HG03378 (cell line): ENCODE measurements at regions not wholly inside any gene's neighbourhood (a gene's known extent, or its start where the extent isn't known, plus 50 kb on each side); places are given as distances from the start of the nearest gene placed in this dataset.

Experiments
- ATAC-seq: cut with Tn5 transposase; IDR thresholded peaks from one replicate; pipeline ENCODE4 v1.9.1; 2021; ENCODE audit warnings: mild to moderate bottlenecking, moderate library complexity; ENCODE audit not compliant: unreplicated experiment

DNA sequence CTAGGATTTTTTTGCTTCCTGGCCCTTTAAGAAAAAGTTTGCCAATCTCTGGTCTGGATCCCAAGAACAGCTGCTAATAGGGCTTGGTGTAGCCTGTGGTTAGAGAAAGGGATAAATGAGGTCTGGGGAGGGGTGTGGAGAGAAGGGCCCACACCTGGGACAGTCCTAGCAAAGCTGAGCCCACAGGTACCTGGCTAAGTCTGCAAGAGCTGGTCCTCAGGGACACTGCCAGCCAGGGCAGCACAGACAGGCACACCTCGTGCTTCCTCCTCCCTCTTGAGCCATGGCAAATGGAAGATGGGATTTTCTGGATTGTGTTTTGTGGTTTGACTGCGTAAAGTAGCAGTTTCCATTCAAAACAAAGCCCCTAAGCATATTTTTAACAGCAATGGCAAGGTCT is 217.5 kb downstream of the SOX9 start:
- no peak for ATAC-seq

DNA sequence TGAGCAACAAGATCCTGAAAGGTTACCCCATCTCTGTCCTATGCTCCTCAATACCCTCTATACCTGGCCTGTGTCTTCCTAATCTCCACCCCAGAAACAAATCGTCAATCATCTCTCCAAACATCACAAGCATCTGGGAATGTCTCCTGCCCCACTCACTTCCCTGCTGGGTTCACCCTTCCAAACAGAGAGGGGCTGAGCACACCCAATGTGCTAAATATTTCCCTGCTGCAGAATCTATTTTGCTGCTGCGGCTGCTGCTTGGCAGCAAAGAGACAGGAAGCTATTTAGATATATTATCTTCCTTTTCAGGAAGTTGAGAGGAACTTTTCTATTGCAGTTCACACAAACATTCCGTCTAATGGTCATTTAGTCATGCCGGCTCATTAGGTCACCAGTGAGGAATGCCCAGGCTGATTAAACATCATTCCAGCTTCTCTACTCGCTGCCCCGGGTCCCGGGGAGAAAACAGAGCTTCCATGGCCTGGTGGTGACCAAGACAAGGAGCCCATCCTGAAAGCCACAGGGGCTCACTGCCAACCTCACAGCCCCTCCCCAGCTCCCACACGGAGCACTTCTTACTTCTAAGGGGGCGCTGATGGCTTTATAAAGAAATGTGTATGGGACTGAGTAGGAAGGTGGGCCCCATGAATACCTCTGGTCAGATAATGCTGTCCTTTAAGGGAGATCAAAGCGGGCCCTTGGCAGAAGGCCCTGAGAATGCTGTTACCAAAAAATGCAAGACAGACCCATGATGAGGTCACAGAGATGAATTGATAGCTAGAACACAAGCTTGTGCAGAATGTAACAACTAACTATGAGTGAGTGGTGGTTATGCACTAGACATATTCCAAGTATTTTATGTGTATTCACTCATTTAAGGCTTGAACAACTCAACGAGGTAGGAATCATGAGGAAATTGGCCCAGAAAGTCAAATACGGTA is 218.3 kb downstream of the SOX9 start:
- no peak for ATAC-seq

DNA sequence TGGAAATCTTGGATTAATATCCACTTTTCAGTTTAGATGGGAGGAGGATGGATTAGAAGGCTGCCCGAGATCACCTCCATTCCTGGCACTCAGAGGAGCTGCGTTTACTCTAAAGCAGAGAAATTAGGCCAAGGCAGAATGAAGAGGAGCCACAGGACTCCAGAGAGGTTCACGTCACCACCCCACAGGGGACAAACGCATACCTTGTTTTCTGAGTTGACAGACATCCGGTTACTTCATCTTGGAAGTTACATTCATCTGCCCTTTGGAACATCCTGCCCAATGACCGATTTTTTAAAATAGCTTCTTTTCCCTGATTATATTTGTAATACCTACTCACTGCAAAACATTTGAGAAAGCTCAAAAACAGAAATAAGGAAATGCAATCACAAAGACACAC is 220.0 kb downstream of the SOX9 start:
- no peak for ATAC-seq

DNA sequence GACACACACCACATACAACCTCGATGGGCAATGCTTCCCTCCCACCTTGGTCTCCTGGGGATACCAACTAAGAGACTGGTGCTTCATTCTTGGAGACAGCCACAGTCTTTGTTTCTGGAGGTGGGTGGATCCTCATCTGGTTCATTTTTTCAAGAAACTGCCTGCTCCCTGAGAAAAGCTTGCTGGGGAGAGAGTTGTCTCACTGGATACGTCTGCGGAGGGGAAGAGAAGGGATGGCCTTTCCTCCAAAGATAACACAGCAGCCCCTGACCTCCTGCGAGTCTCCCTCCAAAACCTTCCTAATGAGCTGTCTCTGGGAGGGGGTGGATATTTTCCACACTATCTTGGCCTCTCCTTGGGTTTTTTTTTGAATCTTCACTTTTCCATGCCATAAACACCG is 221.2 kb downstream of the SOX9 start:
- ATAC-seq = no peak

DNA sequence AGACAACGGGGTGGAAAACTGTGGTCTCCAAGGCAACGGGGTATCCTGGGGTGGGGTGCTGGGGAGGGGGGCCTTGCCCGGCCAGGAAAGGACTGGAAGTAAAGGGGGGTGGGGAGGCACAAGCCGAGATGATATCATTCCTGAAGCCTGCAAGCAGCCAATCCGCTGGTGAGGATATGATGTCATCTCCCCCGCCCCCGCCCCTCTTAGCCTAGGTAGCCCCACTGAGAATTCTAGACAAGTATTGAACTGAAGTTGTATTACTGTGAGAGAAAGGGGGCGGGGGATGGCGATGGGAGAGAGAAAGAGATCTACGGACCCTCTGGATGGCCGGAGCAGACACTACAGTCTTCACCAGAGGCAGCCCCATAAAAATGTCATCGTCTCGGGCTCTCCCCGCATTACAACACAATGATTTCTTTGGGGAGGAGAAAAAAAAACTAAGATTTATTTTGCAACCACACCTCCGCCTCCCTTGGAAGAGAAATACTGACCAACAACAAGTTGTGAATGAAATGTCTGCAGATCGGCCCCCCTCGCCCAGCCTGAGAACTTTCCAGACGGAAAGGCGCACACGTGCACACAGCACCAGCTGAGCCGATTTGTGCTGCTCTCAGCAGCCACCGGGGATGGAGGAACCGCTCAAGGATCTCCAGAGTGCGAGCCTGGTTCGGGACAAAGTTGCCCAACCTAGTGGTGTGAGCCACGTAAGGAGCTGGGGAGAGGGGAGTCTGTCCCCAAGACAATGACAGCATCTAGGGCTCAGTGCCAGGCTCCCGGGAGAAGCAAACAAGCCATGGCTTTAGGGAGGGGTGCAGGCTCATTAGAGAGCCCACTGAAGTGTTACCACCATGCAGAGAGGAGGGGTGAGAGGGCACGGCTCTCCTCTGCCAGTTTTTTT is 222.1 kb downstream of the SOX9 start:
- no peak for ATAC-seq

DNA sequence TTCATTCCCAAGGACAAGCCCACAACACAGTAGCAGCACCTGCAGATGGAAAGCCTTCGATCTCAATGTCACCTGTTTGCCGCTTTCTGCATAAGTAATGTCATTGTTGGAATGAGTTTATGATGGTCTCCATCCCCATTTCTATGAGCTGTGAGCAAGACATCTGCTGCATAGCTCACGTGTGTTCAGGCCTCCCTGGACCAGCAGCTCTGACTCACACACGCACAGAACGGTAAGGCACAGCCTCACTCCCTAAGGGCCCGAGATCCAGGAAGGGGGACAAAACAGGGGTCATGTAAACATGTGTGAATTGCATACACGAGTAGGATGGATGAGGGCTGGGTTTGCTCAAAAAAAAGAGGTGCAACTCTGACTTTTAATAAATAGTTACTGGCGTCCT is 223.1 kb downstream of the SOX9 start:
- no peak for ATAC-seq

DNA sequence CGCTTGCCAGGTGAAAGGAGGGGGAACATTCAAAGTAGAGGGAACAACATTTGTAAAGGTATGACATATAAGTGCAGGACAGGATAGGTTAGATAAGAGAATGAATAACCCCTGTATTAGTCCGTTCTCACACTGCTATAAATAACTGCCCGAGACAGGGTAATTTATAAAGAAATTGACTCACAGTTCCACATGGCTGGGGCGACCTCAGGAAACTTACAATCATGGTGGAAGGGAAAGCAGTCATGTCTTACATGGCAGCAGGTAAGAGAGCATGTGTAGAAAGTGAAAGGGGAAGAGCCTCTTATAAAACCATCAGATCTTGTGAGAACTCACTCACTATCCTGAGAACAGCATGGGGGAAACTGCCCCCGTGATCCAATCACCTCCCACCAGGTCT is 223.8 kb downstream of the SOX9 start:
- ATAC-seq = no peak

DNA sequence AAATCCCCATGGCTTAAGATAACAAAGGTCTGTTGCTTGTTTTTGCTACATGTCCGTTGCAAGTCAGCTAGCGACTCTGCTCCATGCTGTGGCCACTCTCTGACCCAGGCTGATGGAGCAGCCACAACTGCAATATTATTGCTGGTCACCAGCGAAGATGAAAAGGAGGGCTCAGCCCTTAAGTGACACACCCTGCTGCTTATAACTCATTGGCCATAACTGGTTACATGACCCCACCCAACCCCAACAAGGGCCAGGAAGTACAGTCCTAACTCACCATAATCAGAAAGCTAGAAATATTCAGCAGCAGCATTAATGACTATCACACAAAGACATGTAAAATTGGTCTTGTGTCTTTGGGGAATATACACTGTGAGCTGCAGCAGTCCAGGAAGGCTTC is 224.3 kb downstream of the SOX9 start:
- no peak for ATAC-seq

DNA sequence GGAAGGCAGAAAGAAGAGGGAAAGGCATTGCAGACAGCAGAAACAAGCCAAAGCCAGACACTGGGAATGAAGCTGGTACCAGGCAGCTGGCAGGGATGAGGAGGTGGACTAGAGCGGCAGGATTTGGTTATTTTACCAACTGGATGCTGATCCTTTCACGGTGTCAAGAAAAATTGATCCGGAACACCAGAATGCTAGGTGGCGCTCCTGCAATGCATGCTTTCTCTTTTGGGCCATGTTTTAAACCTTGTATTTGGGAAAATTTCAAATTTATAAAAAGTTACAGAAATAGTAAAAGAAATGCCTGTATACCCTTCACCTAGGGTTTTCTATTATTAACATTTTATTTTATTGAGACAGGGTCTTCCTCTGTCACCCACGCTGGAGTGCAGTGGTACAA is 224.7 kb downstream of the SOX9 start:
- ATAC-seq = no peak

DNA sequence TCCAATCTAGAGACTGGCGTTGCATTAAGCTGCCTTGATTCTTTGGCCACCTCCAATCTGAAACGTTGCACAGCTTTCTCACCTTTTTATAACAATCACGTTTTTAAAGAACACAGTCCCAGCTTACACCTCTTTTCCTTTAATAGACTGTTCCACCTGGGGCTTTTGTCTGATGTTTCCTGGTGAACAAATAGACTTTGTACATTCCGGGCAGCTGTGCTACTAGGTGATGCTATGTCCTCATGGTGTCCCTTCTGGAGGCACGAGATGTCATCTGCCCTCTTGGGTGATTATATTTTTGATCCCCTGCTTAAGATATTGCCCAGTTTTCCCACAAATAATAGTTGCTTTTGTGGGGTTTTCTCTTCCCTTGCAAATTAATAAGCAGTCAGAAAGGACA is 225.5 kb downstream of the SOX9 start:
- no peak for ATAC-seq

DNA sequence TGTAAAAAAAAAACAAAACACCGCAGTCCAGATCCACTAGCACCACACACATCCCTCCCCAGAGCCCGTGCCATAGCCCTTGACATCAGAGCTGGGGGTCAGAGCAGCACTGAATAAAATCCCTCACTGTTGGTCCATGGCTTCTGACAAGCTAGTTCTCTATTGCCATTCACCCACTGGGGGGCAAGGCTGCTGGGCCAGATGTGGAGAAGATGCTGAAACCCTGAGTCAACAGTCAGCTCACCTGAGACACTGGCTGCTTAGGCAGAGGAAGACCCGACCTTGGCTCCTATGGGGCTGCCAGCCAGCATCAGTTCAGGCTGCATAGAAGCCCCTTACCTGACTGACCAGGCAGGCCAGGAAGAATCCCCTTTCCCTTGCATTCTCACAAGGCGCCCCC is 228.2 kb downstream of the SOX9 start:
- no peak for ATAC-seq

DNA sequence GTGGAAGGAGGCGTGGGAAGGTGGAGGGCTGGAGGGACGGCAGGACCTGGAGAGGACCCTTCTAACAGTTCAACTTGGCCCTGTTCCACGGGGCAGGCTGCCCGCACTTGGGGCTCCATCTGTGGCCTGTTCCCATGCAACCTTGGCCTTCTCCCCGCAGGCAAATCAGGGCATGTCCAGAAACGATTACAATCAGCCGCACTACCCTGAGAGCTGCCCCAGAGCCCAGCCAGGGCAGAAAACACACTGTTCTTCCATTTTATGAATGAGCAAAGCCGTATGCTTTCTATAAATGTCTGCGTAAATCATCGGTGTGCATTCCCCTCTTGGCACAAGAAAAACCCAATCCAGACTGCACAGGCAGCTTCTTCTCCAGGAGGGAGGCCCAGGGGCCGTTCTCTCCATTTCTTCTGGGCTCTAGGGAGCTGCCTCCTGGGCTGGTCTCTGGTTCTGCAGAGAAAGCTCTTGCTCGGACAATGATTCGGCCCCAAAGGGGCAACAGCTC is 228.7 kb downstream of the SOX9 start:
- ATAC-seq = no peak

DNA sequence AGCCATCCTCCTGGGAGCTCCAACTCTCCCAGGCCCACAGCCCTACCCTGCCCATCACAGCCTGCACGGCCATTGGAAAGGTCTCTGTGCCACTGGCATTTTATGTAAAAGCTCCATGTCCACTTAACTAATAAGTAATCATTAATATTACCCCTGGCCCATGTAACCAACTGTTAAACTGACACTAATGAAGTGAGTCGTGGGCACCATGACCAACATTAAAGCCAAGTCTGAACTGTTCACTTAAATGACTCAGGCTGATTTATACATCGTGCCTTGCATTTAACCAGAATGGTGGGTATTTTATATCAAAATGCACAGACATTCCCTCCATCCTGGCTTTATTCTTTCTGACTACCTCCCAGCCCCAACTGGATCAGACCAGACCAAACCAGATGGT is 229.3 kb downstream of the SOX9 start:
- ATAC-seq = no peak

DNA sequence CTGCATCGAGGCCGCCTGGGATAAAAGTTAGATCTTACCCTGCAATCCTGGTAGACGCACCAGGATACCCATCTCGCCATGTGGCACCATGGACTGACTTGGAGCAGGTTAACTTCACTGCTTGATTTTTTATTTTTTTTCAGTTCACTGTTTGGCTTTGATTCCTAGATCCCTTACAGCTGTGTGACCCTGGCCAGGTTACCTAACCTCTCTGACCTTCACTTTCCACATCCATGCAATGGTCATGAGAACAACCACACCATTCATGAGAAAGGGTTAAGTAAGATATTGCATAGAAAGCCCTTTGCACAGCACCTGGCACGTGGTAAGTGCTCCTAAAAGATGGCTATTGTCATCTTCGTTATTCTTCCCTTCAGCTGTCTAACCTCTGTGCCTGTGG is 230.5 kb downstream of the SOX9 start:
- ATAC-seq = no peak

DNA sequence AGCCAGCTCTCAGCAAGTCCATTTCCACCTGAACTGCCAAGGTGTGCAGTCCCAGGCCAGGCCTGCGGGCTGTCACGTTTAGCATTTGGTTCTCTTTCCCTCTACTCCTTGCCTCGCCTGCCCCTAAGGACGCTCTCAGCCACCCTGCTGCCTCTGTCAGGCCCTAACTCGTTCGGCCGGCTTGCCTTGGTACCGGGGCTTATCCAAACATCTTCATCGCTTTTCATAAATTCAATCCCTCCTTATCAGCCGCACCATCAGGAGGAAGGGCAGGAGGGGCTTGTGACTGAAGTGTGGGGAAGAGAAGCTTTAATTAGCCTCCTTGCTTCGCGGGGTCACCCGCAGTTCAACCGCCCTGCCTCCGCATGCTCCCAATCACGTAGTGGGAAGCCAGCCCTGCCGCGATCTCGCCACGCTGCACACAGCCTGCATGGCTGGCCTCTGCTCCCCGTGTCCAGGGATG is 231.1 kb downstream of the SOX9 start:
- ATAC-seq = no peak

DNA sequence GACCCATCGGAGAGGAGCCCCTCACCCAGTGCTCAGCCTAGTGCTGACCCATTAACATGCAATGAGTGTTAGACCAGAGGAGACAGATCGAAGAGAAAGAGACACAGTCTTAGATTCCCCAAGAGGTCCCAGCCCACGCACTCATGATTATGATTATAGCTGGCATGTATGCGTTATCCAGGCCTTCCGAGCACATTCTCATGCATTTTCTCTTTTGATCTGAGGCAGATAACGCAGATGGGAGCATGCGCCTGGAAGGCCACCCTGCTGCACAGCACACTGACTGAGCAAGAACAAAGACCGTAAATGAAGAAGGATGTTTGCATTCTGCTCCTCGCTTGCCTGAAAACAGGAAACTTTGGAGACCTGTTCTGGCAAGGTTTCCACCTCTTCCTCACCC is 232.7 kb downstream of the SOX9 start:
- ATAC-seq = no peak

DNA sequence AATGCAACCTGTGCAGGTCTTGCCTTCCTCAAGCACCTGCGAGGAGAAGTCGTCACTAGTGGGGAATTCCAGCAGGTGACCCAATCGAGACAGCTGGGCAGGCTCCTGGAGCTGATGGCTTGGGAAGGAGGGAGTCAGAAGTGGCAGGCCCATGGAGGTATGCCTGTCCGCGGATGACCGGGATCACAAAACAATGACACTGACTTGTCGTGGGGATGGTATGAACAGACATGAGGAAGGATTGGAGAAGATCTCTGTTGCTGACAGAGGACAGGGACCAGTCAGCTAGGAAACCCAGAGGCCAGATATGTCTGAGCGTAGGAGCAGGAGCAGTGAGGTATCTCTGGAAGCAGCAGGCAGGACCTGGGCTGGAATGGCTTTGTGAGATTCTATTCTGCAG is 233.3 kb downstream of the SOX9 start:
- no peak for ATAC-seq

DNA sequence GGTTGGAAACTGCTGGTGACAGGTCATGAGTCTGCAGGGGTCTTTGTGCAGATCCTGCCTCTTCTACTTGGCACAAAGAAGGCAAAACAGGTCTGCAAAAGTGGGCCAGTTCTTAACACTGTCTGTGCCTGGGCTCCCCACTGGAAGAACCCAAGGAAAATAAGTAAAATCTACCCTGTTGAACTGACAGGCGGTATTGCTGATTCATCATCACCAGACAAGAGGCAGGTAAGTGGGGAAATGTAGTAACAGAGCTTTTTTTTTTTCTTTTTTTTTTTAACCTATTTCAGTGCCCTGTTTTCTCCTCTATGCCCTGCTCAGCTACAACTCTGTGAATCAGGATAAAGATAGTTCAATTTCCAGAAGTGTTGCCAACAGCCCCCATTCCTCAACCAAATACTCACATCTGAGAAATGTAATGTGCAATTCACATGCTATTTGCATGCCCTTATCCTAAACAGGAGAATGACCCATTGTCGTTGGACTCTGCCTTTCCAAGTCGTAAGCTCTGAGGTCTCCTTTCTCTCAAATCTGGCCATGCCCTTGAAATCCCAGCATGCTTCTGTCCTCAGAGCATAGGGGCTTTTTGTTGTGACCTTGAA is 237.0 kb downstream of the SOX9 start:
- ATAC-seq = no peak

DNA sequence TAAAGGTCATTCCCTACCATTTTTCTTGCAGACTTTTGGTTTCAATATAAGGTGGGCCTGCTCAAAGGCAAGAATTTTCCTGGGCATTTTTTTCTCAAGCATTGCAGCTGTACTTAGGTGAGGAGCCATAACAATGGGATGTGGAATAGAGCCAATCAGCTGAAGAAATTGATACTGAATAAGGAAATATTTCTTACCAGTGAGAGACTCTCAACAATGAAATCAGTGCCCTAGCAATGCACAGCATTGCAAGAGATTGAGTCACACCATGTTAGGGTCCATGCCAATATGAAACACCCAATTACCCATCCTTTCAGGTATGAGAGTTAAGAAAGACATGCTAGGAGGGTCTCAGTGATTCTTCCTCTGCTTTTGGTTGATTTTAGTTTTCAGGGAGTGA is 237.6 kb downstream of the SOX9 start:
- ATAC-seq = no peak

DNA sequence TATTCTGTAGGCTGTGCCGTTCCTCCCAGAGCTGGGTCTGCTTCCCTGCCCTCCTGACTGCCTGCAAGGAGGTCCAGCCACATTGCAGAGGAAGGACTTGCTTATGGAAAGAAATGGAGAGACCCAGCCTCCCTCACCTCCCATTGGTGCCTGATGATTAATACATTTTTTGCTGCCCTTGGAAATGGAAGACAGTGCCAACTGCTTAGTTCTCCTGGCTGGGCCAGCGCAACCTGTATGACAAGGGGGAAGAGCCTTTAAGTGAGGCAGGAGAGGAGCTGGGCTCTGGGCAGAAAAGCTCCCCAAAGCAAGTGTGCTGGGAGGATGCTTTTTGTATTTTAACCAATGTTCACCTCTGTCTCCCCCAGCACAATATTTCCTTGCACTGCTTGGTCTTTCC is 238.5 kb downstream of the SOX9 start:
- ATAC-seq = no peak

DNA sequence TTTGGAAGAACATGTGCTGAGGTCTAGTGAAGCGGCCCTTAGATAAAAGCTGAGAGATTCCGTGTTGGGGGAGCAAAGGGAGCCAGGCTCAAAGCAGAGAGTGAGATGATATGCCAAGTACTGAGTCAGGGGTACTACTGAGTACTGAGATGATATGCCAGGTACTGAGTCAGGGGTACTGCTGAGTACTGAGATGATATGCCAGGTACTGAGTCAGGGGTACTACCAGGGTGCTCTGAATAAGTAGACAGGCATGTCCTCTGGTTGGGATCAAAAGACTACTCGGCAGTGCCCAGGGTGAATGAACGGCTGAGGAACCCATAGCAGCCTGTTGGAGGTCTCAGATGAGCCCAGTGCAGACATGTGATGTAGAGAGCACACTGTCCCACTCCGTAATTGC is 239.0 kb downstream of the SOX9 start:
- ATAC-seq = no peak
